ENCODE measurements at regions not wholly inside any gene's neighbourhood (a gene's known extent, or its start where the extent isn't known, plus 50 kb on each side); places are given as distances from the start of the nearest gene placed in this dataset.

DNA sequence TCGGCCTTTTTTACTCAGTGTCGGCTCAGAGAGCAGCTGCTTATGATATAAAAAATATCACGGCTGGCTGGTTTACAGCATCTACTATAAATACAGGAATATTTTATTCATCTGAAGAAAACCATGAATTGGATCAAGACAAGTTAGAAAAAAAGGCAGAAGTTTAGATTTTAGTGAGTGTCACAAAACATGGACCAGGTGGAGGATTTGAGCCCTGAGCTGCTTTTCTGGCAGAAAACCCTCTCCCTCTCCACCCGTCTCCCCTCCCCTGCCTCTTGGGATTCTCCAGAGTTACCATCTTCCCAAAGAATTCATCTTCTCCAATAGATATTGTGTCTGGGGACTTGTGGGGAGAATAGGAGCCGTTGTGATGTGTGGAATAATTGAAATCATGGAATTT, 142.8 kb upstream of the RAI2 start:
- TF ChIP-seq, protein P1, sequence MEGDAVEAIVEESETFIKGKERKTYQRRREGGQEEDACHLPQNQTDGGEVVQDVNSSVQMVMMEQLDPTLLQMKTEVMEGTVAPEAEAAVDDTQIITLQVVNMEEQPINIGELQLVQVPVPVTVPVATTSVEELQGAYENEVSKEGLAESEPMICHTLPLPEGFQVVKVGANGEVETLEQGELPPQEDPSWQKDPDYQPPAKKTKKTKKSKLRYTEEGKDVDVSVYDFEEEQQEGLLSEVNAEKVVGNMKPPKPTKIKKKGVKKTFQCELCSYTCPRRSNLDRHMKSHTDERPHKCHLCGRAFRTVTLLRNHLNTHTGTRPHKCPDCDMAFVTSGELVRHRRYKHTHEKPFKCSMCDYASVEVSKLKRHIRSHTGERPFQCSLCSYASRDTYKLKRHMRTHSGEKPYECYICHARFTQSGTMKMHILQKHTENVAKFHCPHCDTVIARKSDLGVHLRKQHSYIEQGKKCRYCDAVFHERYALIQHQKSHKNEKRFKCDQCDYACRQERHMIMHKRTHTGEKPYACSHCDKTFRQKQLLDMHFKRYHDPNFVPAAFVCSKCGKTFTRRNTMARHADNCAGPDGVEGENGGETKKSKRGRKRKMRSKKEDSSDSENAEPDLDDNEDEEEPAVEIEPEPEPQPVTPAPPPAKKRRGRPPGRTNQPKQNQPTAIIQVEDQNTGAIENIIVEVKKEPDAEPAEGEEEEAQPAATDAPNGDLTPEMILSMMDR (conservative IDR thresholded peaks at IDR 0.05; ENCODE audit: low read length) = no peak
- TF ChIP-seq EZH2phosphoT487 (IDR thresholded peaks at IDR 0.05; ENCODE audit: borderline replicate concordance) = no peak
- Histone ChIP-seq H3K27me3 (ENCODE audit: insufficient read depth, low read length, poor library complexity, severe bottlenecking) (no peaks in the 10 kb centered on the region), H3K9ac (ENCODE audit: low read depth, low read length, poor library complexity, severe bottlenecking) (no peak overlapping the region), H3K9me3 (ENCODE audit: insufficient read depth, low read depth, low read length) (no peaks in the 10 kb centered on the region), H3K4me2 (ENCODE audit: low read depth, low read length, poor library complexity, severe bottlenecking) (no peak overlapping the region), H3K4me3 (ENCODE audit: low read length, poor library complexity, severe bottlenecking) (no peak overlapping the region), H4K20me1 (ENCODE audit: insufficient read depth, low read length, poor library complexity, severe bottlenecking) (no peaks in the 10 kb centered on the region), H3K4me1 (ENCODE audit: insufficient read depth, low read length, poor library complexity, severe bottlenecking) (no peaks in the 10 kb centered on the region), H3F3A (ENCODE audit: low read depth) (no peaks in the 10 kb centered on the region), H3K9me2 (replicated peaks; ENCODE audit: low read depth, low read length) (no peaks in the 10 kb centered on the region), H3K79me2 (ENCODE audit: insufficient read depth, low read length) (no peaks in the 10 kb centered on the region), H3K36me3 (ENCODE audit: insufficient read depth, low read length) (no peaks in the 10 kb centered on the region), H2AFZ (ENCODE audit: low read length) (no peak overlapping the region)

DNA sequence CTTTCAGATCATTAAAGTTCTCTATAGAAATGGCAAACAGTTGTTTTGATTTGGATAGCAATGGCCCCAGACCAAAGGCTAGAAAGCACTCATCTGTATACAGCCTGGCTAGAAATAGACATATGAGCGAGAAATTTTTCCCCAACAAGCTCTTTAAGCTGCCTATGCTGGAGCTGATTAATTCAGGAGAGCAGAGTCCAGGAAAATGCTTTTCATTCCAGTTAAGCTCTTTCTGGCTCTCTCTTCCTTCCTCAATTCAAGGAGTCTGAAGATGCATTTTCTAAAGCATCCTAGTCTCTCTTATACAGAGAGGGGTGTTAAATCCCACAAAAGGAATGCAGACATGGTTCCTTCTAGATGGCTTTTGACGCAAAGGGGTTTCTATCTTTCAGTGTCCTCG, 141.7 kb upstream of the RAI2 start:
- no peak overlapping the region for H2AFZ ChIP-seq (ENCODE audit: low read length)
- no peak overlapping the region for H3K9ac ChIP-seq (ENCODE audit: low read depth, low read length, poor library complexity, severe bottlenecking)
- TF ChIP-seq EZH2phosphoT487 (IDR thresholded peaks at IDR 0.05; ENCODE audit: borderline replicate concordance) = no peak
- TF ChIP-seq, protein P1 (conservative IDR thresholded peaks at IDR 0.05; ENCODE audit: low read length) = no peak
- H4K20me1 ChIP-seq (ENCODE audit: insufficient read depth, low read length, poor library complexity, severe bottlenecking) = no peaks in the 10 kb centered on the region
- H3K9me3 ChIP-seq (ENCODE audit: insufficient read depth, low read depth, low read length) = no peaks in the 10 kb centered on the region
- no peaks in the 10 kb centered on the region for H3K4me1 ChIP-seq (ENCODE audit: insufficient read depth, low read length, poor library complexity, severe bottlenecking)
- H3K27me3 ChIP-seq (ENCODE audit: insufficient read depth, low read length, poor library complexity, severe bottlenecking) = no peaks in the 10 kb centered on the region
- H3K9me2 ChIP-seq (replicated peaks; ENCODE audit: low read depth, low read length) = no peaks in the 10 kb centered on the region
- no peak overlapping the region for H3K4me3 ChIP-seq (ENCODE audit: low read length, poor library complexity, severe bottlenecking)
- no peak overlapping the region for H3K4me2 ChIP-seq (ENCODE audit: low read depth, low read length, poor library complexity, severe bottlenecking)
- H3K36me3 ChIP-seq (ENCODE audit: insufficient read depth, low read length) = no peaks in the 10 kb centered on the region
- no peaks in the 10 kb centered on the region for H3K79me2 ChIP-seq (ENCODE audit: insufficient read depth, low read length)
- H3F3A ChIP-seq (ENCODE audit: low read depth) = no peaks in the 10 kb centered on the region

GRCh38 chrX:17994429-17994828, 133.3 kb upstream of the RAI2 start:
- H3K4me3 ChIP-seq (ENCODE audit: low read length, poor library complexity, severe bottlenecking) = no peak overlapping the region
- H4K20me1 ChIP-seq (ENCODE audit: insufficient read depth, low read length, poor library complexity, severe bottlenecking) = no peaks in the 10 kb centered on the region
- no peak overlapping the region for H2AFZ ChIP-seq (ENCODE audit: low read length)
- no peak overlapping the region for H3K9ac ChIP-seq (ENCODE audit: low read depth, low read length, poor library complexity, severe bottlenecking)
- no peaks in the 10 kb centered on the region for H3K27me3 ChIP-seq (ENCODE audit: insufficient read depth, low read length, poor library complexity, severe bottlenecking)
- H3K9me3 ChIP-seq (ENCODE audit: insufficient read depth, low read depth, low read length) = no peaks in the 10 kb centered on the region
- no peaks in the 10 kb centered on the region for H3K79me2 ChIP-seq (ENCODE audit: insufficient read depth, low read length)
- no peaks in the 10 kb centered on the region for H3K9me2 ChIP-seq (replicated peaks; ENCODE audit: low read depth, low read length)
- H3F3A ChIP-seq (ENCODE audit: low read depth) = no peaks in the 10 kb centered on the region
- H3K4me1 ChIP-seq (ENCODE audit: insufficient read depth, low read length, poor library complexity, severe bottlenecking) = no peaks in the 10 kb centered on the region
- no peak overlapping the region for H3K4me2 ChIP-seq (ENCODE audit: low read depth, low read length, poor library complexity, severe bottlenecking)
- no peaks in the 10 kb centered on the region for H3K36me3 ChIP-seq (ENCODE audit: insufficient read depth, low read length)
- TF ChIP-seq EZH2phosphoT487 (IDR thresholded peaks at IDR 0.05; ENCODE audit: borderline replicate concordance) = no peak
- TF ChIP-seq, protein P1 (conservative IDR thresholded peaks at IDR 0.05; ENCODE audit: low read length) = no peak

All from Loucy (cell line).